NCI-H510A treated with DMSO at 0.1 percent for 48 hours (cell line): ENCODE measurements at regions not wholly inside any gene's neighbourhood (a gene's known extent, or its start where the extent isn't known, plus 50 kb on each side); places are given as distances from the start of the nearest gene placed in this dataset.

ENCODE experiments used
- DNase-seq: peaks from one replicate; lab custom pipeline; 2025; lab: John Stamatoyannopoulos, UW

GRCh38 chr7:54701982-54702381 is 57.0 kb downstream of the SEC61G start:
- DNase-seq: no peak

- no peak for DNase-seq
These were observed 59.3 kb downstream of the SEC61G start for GRCh38 chr7:54699715-54700114.

- DNase-seq: no peak
These were observed 61.3 kb downstream of the SEC61G start for GRCh38 chr7:54697659-54698186.

GRCh38 chr7:54690892-54691291 is 68.1 kb downstream of the SEC61G start:
- no peak for DNase-seq

GRCh38 chr7:54690050-54690443 is 69.0 kb downstream of the SEC61G start:
- no peak for DNase-seq

- no peak for DNase-seq
These were observed 69.5 kb downstream of the SEC61G start for GRCh38 chr7:54689394-54690049.

- no peak for DNase-seq
These were observed 71.4 kb downstream of the SEC61G start for GRCh38 chr7:54687462-54688212.

GRCh38 chr7:54680377-54681005 is 78.5 kb downstream of the SEC61G start:
- no peak for DNase-seq

GRCh38 chr7:54679490-54679817 is 79.6 kb downstream of the SEC61G start:
- no peak for DNase-seq

GRCh38 chr7:54678763-54679489 is 80.1 kb downstream of the SEC61G start:
- DNase-seq: no peak

- DNase-seq: no peak
These were observed 84.1 kb downstream of the SEC61G start for GRCh38 chr7:54674891-54675290.

GRCh38 chr7:54672519-54672918 is 86.5 kb downstream of the SEC61G start:
- no peak for DNase-seq

GRCh38 chr7:54664235-54665228 is 94.5 kb downstream of the SEC61G start:
- DNase-seq: peak; percentile 93

- DNase-seq: peak; percentile 64
These were observed 95.3 kb downstream of the SEC61G start for GRCh38 chr7:54663603-54664234.

- no peak for DNase-seq
These were observed 95.8 kb downstream of the SEC61G start for GRCh38 chr7:54663186-54663585.

GRCh38 chr7:54662701-54663100 is 96.3 kb downstream of the SEC61G start:
- no peak for DNase-seq

GRCh38 chr7:54653905-54654304 is 105.1 kb downstream of the SEC61G start:
- DNase-seq: no peak

- DNase-seq: no peak
These were observed 100.9 kb downstream of the VSTM2A start for GRCh38 chr7:54643064-54643463.

- DNase-seq: no peak
These were observed 95.7 kb downstream of the VSTM2A start for GRCh38 chr7:54637712-54638396.

- no peak for DNase-seq
These were observed 90.5 kb downstream of the VSTM2A start for GRCh38 chr7:54632696-54633095.
